GM12864 (cell line): ENCODE measurements at regions not wholly inside any gene's neighbourhood (a gene's known extent, or its start where the extent isn't known, plus 50 kb on each side); places are given as distances from the start of the nearest gene placed in this dataset.

Experiments
- DNase-seq: peaks from one replicate; pipeline ENCODE4 v3.0.0-alpha.2; 2011; ENCODE audit warnings: low read depth
- H3K4me3 ChIP-seq: 2 replicates; pipeline ENCODE4 v1.5.1; 2011; ENCODE audit warnings: mild to moderate bottlenecking, low read depth, low read length, control low read depth
- CTCF ChIP-seq: IDR thresholded peaks from 2 replicates; pipeline ENCODE4 v1.5.1; 2011; ENCODE audit warnings: low read depth, mild to moderate bottlenecking, moderate library complexity, low read length, control low read depth, inconsistent platforms; ENCODE audit errors: missing control alignments

GRCh38 chr4:157775971-157776370 lies 396.9 kb downstream of the GASK1B start:
- no peak for DNase-seq
- no peak overlapping the region for H3K4me3 ChIP-seq
- no peak for TF ChIP-seq CTCF

- no peak for DNase-seq
- no peak overlapping the region for H3K4me3 ChIP-seq
- TF ChIP-seq CTCF = no peak
These were observed 399.9 kb downstream of the GASK1B start for GRCh38 chr4:157772907-157773306.

GRCh38 chr4:157768419-157768818 lies 404.4 kb downstream of the GASK1B start:
- no peak for DNase-seq
- TF ChIP-seq CTCF = no peak
- no peak overlapping the region for H3K4me3 ChIP-seq

GRCh38 chr4:157763490-157763889 lies 409.3 kb downstream of the GASK1B start:
- no peak for DNase-seq
- TF ChIP-seq CTCF = no peak
- no peak overlapping the region for H3K4me3 ChIP-seq

- DNase-seq = no peak
These were observed 418.4 kb downstream of the GASK1B start for GRCh38 chr4:157754410-157754809.

GRCh38 chr4:157751631-157752030 lies 421.2 kb downstream of the GASK1B start:
- no peak for TF ChIP-seq CTCF
- no peak for DNase-seq
- no peak overlapping the region for H3K4me3 ChIP-seq

More at GRCh38 chr4:157754410-157754809, 418.4 kb downstream of the GASK1B start:
- no peak overlapping the region for H3K4me3 ChIP-seq
- TF ChIP-seq CTCF = no peak

- no peak for DNase-seq
- TF ChIP-seq CTCF = no peak
- no peak overlapping the region for H3K4me3 ChIP-seq
These were observed 431.2 kb downstream of the GASK1B start for GRCh38 chr4:157741642-157742041.
